GM19455 (cell line): ENCODE measurements at regions not wholly inside any gene's neighbourhood (a gene's known extent, or its start where the extent isn't known, plus 50 kb on each side); places are given as distances from the start of the nearest gene placed in this dataset.
A peak's percentile ranks its signal among the peaks of the same experiment; 100 is the strongest.
"Not testable (repeated sequence)": the region's sequence is repeated elsewhere in the genome, so short reads cannot be mapped to it uniquely, and the experiment has no call there.

Experiments
- ATAC-seq: cut with Tn5 transposase; IDR thresholded peaks from one replicate; pipeline ENCODE4 v1.9.1; 2021; ENCODE audit not compliant: unreplicated experiment

GRCh38 chr7:91618776-91619765 is 261.4 kb downstream of the MTERF1 start:
- no peak for ATAC-seq

GRCh38 chr7:91620827-91621226 is 259.7 kb downstream of the MTERF1 start:
- ATAC-seq, result no peak

- ATAC-seq, result not testable (repeated sequence)
Observed at GRCh38 chr7:91627324-91627723, 253.2 kb downstream of the MTERF1 start.

- no peak for ATAC-seq
Observed at GRCh38 chr7:91628742-91629141, 251.8 kb downstream of the MTERF1 start.

GRCh38 chr7:91630581-91631380 is 249.7 kb downstream of the MTERF1 start:
- ATAC-seq, result no peak

- ATAC-seq, result no peak
Observed at GRCh38 chr7:91632234-91632940, 248.1 kb downstream of the MTERF1 start.

GRCh38 chr7:91633013-91633441 is 247.5 kb downstream of the MTERF1 start:
- no peak for ATAC-seq

GRCh38 chr7:91634485-91635177 is 245.9 kb downstream of the MTERF1 start:
- no peak for ATAC-seq

GRCh38 chr7:91636129-91636724 is 244.3 kb downstream of the MTERF1 start:
- peak; percentile 51 for ATAC-seq

GRCh38 chr7:91636728-91637127 is 243.8 kb downstream of the MTERF1 start:
- ATAC-seq, result peak; percentile 63

GRCh38 chr7:91644256-91644655 is 236.2 kb downstream of the MTERF1 start:
- ATAC-seq, result no peak

GRCh38 chr7:91645542-91645941 is 235.0 kb downstream of the MTERF1 start:
- no peak for ATAC-seq

GRCh38 chr7:91651986-91652385 is 228.5 kb downstream of the MTERF1 start:
- ATAC-seq, result no peak

GRCh38 chr7:91653286-91653685 is 227.2 kb downstream of the MTERF1 start:
- no peak for ATAC-seq

GRCh38 chr7:91655656-91656055 is 224.8 kb downstream of the MTERF1 start:
- ATAC-seq, result no peak

GRCh38 chr7:91656541-91657482 is 223.7 kb downstream of the MTERF1 start:
- ATAC-seq, result no peak

GRCh38 chr7:91657483-91658071 is 222.9 kb downstream of the MTERF1 start:
- no peak for ATAC-seq

GRCh38 chr7:91659096-91659495 is 221.4 kb downstream of the MTERF1 start:
- no peak for ATAC-seq
